Activated gamma-delta T cell treated with Interleukin-2 at 50 U/mL for 16 hours (primary cell): ENCODE measurements at regions not wholly inside any gene's neighbourhood (a gene's known extent, or its start where the extent isn't known, plus 50 kb on each side); places are given as distances from the start of the nearest gene placed in this dataset.

Experiments used
- DNase-seq: peaks from one replicate; pipeline ENCODE4 v3.0.0-alpha.2; 2020

- DNase-seq: no peak
Observed at GRCh38 chr6:104573350-104573749, 286.4 kb downstream of the HACE1 start.

GRCh38 chr6:104572901-104573300 is 286.8 kb downstream of the HACE1 start:
- DNase-seq: no peak

- no peak for DNase-seq
Observed at GRCh38 chr6:104566411-104566810, 293.3 kb downstream of the HACE1 start.

GRCh38 chr6:104563306-104563705 is 296.4 kb downstream of the HACE1 start:
- no peak for DNase-seq

GRCh38 chr6:104559435-104560202 is 300.1 kb downstream of the HACE1 start:
- no peak for DNase-seq

GRCh38 chr6:104558746-104559145 is 301.0 kb downstream of the HACE1 start:
- no peak for DNase-seq

GRCh38 chr6:104548297-104548696 is 311.4 kb downstream of the HACE1 start:
- DNase-seq: no peak

- no peak for DNase-seq
Observed at GRCh38 chr6:104541411-104541810, 318.3 kb downstream of the HACE1 start.

GRCh38 chr6:104540743-104541142 is 319.0 kb downstream of the HACE1 start:
- no peak for DNase-seq

- no peak for DNase-seq
Observed at GRCh38 chr6:104539173-104539572, 320.5 kb downstream of the HACE1 start.

- no peak for DNase-seq
Observed at GRCh38 chr6:104537872-104538271, 321.8 kb downstream of the HACE1 start.

- DNase-seq: no peak
Observed at GRCh38 chr6:104537180-104537579, 322.5 kb downstream of the HACE1 start.

- no peak for DNase-seq
Observed at GRCh38 chr6:104532462-104532861, 327.3 kb downstream of the HACE1 start.

GRCh38 chr6:104531646-104532045 is 328.1 kb downstream of the HACE1 start:
- no peak for DNase-seq

GRCh38 chr6:104527761-104528415 is 331.8 kb downstream of the HACE1 start:
- no peak for DNase-seq

- no peak for DNase-seq
Observed at GRCh38 chr6:104527311-104527710, 332.4 kb downstream of the HACE1 start.

GRCh38 chr6:104526376-104526775 is 333.3 kb downstream of the HACE1 start:
- no peak for DNase-seq

- peak; percentile 42 for DNase-seq
Observed at GRCh38 chr6:104525677-104526322, 333.9 kb downstream of the HACE1 start.

GRCh38 chr6:104522533-104522932 is 337.2 kb downstream of the HACE1 start:
- no peak for DNase-seq

- DNase-seq: no peak
Observed at GRCh38 chr6:104521176-104521575, 338.5 kb downstream of the HACE1 start.

- DNase-seq: no peak
Observed at GRCh38 chr6:104519566-104519965, 340.2 kb downstream of the HACE1 start.

GRCh38 chr6:104509355-104509754 is 350.4 kb downstream of the HACE1 start:
- DNase-seq: no peak

- no peak for DNase-seq
Observed at GRCh38 chr6:104506429-104506828, 353.3 kb downstream of the HACE1 start.

GRCh38 chr6:104505838-104506237 is 353.9 kb downstream of the HACE1 start:
- DNase-seq: no peak
